ENCODE measurements at regions not wholly inside any gene's neighbourhood (a gene's known extent, or its start where the extent isn't known, plus 50 kb on each side); places are given as distances from the start of the nearest gene placed in this dataset.
"Not testable (repeated sequence)": the region's sequence is repeated elsewhere in the genome, so short reads cannot be mapped to it uniquely, and the experiment has no call there.

DNA sequence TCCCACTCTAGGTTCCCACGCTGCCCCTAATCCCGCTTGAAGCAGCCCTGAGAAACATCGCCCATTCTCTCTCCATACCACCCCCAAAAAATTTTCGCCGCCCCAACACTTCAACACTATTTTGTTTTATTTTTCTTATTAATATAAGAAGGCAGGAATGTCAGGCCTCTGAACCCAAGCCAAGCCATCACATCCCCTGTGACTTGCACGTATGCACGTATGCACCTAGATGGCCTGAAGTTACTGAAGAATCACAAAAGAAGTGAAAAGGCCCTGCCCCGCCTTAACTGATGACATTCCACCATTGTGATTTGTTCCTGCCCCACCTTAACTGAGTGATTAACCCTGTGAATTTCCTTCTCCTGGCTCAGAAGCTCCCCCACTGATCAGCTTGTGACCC, 229.1 kb upstream of the DUSP10 start:
- not testable (repeated sequence) for DNase-seq (ENCODE audit: low read depth, low spot score)

DNA sequence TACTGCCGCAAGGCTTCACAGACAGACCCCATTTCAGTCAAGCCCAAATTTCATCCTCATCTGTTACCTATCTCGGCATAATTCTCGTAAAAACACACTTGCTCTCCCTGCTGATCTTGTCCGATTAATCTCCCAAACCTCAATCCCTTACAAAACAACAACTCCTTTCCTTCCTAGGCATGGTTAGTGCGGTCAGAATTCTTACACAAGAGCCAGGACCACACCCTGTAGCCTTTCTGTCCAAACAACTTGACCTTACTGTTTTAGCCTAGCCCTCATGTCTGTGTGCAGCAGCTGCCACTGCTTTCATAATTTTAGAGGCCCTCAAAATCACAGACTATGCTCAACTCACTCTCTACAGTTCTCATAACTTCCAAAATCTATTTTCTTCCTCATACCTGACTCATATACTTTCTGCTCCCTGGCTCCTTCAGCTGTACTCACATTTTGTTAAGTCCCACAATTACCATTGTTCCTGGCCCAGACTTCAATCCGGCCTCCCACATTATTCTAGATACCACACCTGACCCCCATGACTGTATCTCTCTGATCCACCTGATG, 227.5 kb upstream of the DUSP10 start:
- DNase-seq (ENCODE audit: low read depth, low spot score): not testable (repeated sequence)

DNA sequence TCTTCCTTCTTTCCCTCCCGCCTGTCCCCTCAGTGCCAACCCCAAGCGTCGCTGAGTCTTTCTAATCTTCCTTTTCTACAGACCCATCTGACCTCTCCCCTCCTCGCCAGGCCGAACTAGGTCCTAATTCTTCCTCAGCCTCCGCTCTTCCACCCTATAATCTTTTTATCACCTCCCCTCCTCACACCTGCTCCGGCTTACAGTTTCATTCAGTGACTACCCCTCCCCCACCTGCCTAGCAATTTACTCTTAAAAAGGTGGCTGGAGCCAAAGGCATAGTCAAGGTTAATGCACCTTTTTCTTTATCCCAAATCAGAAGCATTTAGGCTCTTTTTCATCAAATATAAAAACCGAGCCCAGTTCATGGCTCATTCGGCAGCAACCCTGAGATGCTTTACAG, 225.6 kb upstream of the DUSP10 start:
- DNase-seq (ENCODE audit: low read depth, low spot score): not testable (repeated sequence)

DNA sequence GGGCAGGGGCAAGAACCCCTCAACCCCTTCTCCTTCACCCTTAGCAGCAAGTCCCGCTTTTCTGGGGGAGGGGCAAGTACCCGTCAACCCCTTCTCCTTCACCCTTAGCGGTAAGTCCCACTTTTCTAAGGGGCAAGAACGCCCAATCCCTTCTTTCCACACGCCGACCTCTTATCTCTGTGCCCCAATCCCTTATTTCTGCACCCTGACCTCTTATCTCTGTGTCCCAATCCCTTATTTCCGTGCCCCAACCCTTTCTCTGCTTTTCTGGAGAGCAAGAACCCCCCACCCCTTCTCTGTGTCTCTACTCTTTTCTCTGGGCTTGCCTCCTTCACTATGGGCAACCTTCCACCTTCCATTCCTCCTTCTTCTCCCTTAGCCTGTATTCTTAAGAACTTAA, 225.0 kb upstream of the DUSP10 start:
- not testable (repeated sequence) for DNase-seq (ENCODE audit: low read depth, low spot score)

DNA sequence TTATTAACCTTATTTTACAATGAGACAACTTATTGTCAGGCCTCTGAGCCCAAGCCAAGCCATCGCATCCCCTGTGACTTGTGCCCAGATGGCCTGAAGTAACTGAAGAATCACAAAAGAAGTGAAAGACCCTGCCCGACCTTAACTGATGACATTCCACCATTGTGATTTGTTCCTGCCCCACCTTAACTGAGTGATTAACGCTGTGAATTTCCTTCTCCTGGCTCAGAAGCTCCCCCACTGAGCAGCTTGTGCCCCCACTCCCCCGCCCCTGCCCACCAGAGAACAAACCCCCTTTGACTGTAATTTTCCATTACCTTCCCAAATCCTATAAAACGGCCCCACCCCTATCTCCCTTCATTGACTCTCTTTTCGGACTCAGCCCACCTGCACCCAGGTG, 224.0 kb upstream of the DUSP10 start:
- DNase-seq (ENCODE audit: low read depth, low spot score): not testable (repeated sequence)

DNA sequence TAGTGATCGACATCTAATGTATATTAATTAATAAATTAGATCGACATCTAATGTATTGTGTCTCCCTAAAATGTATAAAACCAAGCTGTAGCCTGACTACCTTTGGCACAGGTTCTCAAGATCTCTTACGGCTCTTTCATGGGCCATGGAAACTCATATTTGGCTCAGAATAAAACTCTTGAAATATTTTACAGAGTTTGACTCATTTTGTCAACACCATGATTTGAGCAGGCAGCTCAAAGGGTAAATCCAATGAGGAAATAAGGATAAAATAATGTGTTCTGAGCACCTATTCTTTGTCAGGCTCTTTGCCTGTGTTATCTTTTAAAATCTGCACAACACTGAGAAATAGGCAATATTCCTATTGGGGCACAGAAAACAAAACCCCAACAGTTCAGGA, 223.4 kb upstream of the DUSP10 start:
- no peak for DNase-seq (ENCODE audit: low read depth, low spot score)

DNA sequence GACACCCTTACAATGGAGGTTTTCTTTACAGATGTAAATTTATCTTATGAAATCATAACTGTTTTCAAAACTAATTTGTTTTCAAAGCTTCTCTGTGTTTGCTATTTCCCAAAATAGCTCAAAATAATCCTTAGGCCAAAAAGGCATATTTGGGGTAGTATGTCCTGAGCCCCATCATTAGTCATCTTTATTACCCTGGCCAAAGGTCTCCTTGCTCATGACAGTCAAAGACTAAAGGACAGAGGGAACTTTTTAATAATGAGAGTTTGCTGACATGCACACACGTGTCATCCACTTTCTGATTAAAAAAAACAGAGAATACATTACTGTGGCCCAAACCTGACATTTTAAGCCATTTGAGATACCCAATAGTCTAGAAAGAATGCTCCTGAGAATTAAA, 221.9 kb upstream of the DUSP10 start:
- no peak for DNase-seq (ENCODE audit: low read depth, low spot score)

DNA sequence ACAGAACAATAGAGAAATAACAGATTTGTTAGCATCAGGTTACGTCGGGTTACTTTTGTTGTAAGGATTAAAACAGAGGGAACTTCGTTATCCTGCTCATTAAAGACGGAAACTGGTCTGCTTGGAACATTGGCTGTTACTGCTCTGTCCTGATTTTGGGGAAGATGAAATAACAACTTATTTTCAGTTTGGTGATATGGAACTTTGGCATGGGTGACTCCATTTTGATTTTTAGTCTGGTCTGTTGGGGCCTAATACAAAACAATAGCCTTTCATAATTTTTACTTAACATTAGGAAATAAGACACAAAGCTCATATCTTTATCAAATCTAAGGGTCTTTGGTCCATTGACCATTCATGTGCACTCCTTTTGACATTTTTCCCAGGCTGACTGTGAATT, 220.5 kb upstream of the DUSP10 start:
- no peak for DNase-seq (ENCODE audit: low read depth, low spot score)

DNA sequence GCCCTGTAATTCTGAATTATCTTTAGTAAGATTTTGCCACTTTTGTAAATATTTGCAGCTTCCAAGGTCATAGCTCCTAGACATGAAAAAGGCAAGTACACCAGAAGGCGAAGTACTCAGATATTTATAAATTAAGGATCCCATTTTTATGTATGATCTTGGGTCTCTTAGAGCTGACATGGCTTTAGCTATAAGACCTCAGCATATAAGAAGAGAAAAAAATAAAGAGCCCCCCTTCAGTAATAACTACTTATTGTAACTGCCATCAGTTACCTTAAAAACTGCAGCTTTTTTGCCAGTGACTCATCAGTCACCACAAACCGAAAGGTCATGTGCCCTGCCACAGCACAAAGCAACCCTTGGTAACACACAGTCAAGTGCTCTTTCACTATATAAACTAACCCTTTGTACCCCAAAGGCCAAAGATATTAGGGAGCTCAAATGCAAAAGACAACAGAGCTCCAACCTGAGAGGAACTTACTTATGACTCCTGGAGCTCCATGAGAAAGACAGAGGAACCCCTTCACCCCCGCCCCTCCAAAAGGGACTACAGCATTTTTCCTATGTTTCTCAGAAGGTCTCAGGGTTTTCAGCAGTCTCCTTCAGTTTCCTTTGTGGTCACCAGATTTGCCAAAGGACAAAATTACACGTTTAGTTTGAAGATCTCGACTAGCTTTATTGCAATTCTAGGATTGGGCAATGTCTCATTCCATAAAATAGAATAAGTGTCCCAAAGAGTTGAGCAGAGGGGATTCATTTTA, 219.8 kb upstream of the DUSP10 start:
- DNase-seq (ENCODE audit: low read depth, low spot score): no peak

DNA sequence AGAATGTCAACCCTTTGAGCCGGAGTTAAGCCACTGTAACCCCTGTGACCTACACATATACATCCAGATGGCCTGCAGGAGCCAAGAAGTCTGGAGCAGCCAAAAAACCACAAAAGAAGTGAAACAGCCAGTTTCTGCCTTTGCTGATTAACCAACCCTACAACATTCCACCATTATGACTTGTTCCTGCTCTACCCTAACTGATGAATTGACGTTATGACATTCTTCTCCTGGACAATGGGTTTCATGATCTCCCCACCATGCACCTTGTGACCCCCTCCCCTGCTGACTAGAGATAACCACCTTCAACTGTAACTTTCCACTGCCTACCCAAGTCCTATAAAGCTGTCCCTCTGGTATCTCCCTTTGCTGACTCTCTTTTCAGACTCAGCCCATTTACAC, 216.3 kb upstream of the DUSP10 start:
- not testable (repeated sequence) for DNase-seq (ENCODE audit: low read depth, low spot score)

DNA sequence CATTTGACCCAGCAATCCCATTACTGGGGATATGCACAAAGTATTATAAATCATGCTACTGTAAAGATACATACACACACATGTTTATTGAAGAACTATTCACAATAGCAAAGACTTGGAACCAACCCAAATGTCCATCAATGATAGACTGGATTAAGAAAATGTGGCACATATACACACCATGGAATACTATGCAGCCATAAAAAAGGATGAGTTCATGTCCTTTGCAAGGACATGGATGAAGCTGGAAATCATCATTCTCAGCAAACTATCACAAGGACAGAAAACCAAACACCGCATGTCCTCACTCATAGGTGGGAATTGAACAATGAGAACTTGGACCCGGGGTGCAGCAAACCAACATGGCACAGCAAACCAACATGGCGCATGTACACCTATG, 215.5 kb upstream of the DUSP10 start:
- not testable (repeated sequence) for DNase-seq (ENCODE audit: low read depth, low spot score)

DNA sequence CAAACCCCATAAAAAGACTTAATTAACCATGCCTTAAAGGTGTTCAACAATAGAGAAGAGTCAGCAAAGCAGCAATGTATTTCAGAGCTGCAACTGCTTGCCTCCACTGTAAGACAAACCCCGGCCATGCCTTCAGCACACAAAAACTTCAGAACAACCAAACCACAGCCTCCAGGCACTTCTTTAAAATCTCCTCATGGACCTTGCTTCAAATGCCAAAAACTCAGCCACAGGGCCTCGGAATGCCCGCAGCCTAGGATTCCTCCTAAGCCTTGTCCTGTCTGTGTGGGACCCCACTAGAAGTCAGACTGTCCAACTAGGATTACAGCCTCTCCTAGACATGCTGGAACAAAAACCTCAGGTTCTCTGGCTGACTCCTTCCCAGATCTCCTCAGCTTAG, 208.1 kb upstream of the DUSP10 start:
- DNase-seq (ENCODE audit: low read depth, low spot score): no peak

DNA sequence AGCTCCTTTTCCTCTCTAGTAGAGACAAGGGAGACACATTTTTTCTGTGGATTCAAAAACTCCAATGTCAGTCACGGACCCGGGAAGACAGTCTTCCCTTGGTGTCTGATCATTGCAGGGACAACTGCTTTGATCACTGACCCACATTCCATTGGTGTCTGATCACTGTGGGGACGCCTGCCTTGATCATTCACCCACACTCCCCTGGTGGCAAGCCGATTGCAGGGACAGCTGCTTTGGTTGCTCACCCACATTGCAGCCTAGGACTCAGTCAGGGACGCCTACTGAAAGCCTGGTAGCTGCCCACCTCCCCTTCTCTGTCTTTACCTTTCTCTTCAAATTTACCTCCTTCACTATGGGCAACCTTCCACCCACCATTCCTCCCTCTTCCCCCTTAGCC, 206.6 kb upstream of the DUSP10 start:
- no peak for DNase-seq (ENCODE audit: low read depth, low spot score)

DNA sequence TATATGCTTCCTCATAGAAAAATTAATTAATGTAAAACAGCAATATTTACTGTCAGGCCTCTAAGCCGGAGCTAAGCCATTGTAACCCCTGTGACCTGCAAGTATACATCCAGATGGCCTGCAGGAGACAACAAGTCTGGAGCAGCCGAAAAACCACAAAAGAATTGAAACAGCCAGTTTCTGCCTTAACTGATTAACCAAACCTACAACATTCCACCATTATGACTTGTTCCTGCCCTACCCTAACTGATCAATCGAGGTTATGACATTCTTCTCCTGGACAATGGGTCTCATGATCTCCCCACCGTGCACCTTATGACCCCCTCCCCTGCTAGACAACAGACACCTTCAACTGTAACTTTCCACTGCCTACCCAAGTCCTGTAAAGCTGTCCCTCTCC, 205.8 kb upstream of the DUSP10 start:
- DNase-seq (ENCODE audit: low read depth, low spot score): no peak

DNA sequence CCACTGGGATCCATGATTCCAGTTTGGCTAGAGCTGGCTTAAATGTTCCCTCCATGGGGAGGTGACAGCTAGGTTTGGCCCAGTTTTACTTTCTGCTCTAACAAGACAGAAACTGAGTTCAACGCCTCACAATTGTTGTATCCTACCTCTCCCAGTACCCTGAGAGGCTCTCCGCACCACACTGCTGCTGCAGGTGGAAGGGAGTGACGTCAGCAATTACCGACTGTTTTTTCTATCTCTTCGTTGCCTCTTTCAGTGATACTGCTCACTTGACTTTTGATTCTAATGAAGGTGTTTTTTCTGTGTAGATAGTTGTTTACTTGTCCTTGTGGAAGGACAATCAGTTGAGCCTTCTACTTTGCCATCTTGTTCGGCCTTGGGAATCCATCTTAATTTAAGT, 204.9 kb upstream of the DUSP10 start:
- DNase-seq (ENCODE audit: low read depth, low spot score): no peak

DNA sequence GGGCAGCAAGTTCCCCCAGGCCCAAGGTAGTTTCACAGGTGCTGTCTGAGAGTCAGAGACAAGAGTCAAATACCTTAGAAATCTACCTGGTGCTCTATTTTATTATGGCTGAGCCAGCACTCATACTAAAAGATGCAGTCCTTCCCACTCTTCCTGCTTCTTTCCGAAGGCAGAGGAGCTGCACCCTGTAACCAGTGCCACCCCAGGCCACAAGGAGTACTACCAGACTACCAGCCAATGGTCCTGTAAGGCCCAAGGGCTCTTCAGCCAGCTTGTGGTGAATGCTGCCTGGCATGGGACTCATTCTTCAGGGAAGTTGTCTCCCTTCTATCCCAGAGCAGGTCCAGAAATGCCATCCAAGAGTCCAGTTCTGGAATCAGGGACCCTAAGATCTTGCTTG, 203.8 kb upstream of the DUSP10 start:
- no peak for DNase-seq (ENCODE audit: low read depth, low spot score)

DNA sequence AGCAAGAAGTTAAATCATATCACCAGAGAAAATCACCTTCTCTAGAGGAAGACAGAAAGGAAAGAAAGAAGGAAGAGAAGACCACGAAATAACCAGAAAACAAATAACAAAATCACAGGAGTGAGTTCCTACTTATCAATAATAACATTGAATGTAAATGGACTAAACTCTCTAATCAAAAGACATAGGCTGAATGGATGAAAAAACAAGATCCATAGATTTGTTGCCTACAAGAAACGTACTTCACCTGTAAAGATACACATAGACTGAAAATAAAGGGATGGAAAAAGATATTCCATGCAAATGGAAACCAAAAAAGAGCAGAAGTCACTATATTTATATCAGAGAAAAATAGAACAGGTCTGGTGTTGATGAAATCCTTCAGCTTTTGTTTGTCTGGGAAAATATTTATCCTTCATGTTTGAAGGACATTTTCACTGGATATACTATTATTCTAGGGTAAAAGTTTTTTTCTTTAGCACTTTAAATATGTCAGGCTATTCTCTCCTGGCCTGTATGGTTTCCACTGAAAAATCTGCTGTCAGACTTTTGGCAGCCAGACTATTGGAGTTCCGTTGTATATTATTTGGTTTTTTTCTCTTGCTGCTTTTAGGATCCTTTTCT, 202.5 kb upstream of the DUSP10 start:
- no peak for DNase-seq (ENCODE audit: low read depth, low spot score)

DNA sequence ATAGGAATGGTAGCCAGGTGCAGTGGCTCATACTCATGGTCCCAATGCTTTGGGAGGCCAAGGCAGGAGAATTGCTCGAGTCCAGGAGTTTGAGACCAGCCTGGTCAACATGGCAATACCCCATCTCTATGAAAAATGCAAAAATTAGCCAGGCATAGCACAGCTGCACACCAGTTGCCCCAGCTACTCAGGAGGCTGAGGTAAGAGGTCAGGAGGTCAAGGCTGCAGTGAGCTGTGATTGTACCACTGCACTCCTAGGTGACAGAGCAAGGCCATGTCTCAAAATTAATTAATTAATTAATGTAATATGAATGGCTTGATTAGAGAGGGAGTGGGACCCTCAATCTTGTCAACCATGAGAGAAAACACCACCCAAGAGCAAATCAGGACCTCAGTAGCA, 198.7 kb upstream of the DUSP10 start:
- DNase-seq (ENCODE audit: low read depth, low spot score): no peak

DNA sequence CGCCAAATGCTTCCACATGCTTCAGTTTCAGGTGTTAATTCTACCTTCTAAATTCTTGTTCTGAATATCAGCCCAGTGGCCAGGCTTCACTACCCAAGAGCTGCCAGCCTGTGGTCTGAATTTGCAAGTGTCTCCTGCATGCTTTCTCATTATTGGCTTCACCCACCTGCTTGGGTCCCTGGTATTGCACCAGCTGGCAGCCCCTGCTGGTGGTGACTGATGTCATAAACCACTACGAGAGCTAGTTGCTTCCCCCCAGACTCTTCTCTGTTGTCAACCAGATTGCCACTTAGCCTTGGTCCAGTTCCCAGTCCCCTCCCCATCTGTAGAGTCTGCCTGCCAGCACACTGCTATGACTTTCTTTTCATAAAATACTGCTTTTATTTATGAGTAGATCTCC, 197.7 kb upstream of the DUSP10 start:
- DNase-seq (ENCODE audit: low read depth, low spot score): no peak

DNA sequence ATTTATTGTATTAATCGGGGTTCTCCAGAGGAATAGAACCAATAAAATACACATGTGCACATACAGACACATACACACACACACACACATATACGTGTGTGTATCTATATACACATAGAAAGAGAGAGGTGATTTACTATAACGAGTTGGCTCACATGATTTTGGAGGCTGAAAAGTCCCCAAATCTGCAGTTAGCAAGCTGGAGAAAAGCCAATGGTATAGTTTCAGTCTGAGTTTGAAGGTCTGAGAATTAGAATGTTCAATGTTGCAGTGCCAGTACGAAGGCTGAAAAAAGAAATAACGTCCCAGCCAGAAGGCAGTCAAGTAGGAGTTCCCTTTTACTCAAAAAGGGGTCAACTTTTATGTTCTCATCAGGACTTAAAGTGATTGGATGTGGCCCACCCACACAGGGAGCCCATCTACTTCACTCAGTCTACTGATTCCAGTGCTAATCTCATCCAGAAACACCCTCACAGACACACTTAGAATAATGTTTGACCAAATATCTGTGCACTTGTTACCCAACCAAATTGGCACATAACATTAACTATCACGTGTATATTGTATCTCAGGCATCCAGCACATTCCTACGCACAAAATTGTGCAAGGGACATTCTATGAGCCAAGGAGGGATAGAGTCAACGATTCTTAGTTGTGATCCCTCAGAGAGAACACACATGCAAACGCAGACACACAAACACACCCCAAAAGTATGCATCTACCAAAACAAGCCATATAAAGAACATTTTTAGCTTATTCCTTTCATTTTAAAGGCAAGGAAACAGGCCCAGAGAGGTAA, 195.5 kb upstream of the DUSP10 start:
- DNase-seq (ENCODE audit: low read depth, low spot score): no peak

DNA sequence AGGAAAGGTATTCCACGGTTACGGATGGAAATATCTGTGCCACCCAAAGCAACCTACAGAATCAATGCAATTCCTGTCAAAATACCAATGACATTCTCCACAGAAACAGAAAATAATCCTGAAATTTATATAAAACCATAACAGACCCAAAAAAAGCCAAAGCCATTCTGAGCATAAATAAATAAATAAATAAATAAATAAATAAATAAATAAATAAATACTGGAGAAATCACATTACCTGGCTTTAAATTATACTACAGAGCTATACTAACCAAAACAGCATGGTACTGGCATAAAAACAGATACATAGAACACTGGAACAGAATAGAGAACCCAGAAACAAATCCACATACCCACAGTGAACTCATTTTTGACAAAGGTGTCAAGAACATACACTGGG, 191.9 kb upstream of the DUSP10 start:
- no peak for DNase-seq (ENCODE audit: low read depth, low spot score)

DNA sequence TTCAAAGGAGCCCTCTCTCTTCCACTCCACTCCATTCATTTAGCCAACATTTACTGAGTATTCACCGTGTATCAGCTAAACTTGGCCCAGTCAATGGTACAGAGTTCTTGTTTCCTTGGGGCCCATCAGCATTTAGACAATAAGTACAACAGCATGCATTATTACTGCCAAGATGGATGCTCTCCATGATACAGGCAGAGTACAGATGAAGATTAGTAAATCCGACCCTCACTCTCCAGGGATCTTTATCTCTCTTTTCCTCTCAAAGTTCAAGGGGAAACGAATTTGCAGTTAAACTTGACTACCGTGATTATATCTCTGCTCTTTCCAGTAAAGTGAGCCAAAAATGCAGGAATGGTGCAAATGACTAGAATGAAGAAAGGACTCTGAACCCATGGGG, 184.6 kb upstream of the DUSP10 start:
- DNase-seq (ENCODE audit: low read depth, low spot score): no peak
